PFSK-1 (cell line): ENCODE measurements at regions not wholly inside any gene's neighbourhood (a gene's known extent, or its start where the extent isn't known, plus 50 kb on each side); places are given as distances from the start of the nearest gene placed in this dataset.

Source experiments
- FOXP2 ChIP-seq: optimal IDR thresholded peaks from 2 replicates; pipeline ENCODE3; 2011; ENCODE audit warnings: borderline replicate concordance, control low read depth, inconsistent platforms; ENCODE audit not compliant: insufficient read depth; ENCODE audit errors: extremely low read length, extremely low read depth
- POLR2AphosphoS5 ChIP-seq: IDR thresholded peaks from 2 replicates; pipeline ENCODE4 v1.6.1; 2012; ENCODE audit warnings: low read depth, mild to moderate bottlenecking, control low read depth, low read length, moderate library complexity
- SIN3A ChIP-seq: IDR thresholded peaks from 2 replicates; pipeline ENCODE4 v1.6.1; 2012; ENCODE audit warnings: mild to moderate bottlenecking, low read length, moderate library complexity, borderline replicate concordance; ENCODE audit not compliant: insufficient read depth
- TAF1 ChIP-seq: IDR thresholded peaks from 2 replicates; pipeline ENCODE4 v1.6.1; 2012; ENCODE audit warnings: low read length, control low read depth, borderline replicate concordance; ENCODE audit not compliant: insufficient read depth
- TF ChIP-seq, protein P1 (sequence below), 2 experiments: IDR thresholded peaks; 2 replicates each; pipeline versions ENCODE4 v1.6.1 to v1.8.0; 2011 to 2012; ENCODE audit warnings: low read depth in 2 of 2, low read length in 2 of 2, control low read depth in 1 of 2, inconsistent platforms in 1 of 2, mild to moderate bottlenecking in 1 of 2, moderate library complexity in 1 of 2; ENCODE audit not compliant: insufficient read depth in 1 of 2

DNA sequence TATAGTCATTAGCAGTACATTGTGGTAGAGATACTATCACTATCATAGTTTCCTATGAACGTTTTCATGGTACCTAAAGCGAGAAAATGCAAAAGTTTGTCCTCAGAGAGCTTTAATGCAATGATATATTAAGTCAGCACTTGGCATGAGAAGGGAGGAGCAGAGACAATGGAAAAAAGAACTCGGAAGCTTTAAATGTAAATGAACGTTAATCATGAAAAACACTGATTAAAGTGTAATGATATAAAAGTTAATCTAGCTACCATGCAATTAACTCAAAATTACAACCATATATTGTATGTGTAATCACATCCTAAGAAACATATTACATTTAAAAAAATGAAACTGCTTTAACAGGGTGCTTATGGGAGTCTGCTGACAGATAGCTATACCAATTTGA lies 282.7 kb downstream of the HDGFL1 start:
- TF ChIP-seq, protein P1, sequence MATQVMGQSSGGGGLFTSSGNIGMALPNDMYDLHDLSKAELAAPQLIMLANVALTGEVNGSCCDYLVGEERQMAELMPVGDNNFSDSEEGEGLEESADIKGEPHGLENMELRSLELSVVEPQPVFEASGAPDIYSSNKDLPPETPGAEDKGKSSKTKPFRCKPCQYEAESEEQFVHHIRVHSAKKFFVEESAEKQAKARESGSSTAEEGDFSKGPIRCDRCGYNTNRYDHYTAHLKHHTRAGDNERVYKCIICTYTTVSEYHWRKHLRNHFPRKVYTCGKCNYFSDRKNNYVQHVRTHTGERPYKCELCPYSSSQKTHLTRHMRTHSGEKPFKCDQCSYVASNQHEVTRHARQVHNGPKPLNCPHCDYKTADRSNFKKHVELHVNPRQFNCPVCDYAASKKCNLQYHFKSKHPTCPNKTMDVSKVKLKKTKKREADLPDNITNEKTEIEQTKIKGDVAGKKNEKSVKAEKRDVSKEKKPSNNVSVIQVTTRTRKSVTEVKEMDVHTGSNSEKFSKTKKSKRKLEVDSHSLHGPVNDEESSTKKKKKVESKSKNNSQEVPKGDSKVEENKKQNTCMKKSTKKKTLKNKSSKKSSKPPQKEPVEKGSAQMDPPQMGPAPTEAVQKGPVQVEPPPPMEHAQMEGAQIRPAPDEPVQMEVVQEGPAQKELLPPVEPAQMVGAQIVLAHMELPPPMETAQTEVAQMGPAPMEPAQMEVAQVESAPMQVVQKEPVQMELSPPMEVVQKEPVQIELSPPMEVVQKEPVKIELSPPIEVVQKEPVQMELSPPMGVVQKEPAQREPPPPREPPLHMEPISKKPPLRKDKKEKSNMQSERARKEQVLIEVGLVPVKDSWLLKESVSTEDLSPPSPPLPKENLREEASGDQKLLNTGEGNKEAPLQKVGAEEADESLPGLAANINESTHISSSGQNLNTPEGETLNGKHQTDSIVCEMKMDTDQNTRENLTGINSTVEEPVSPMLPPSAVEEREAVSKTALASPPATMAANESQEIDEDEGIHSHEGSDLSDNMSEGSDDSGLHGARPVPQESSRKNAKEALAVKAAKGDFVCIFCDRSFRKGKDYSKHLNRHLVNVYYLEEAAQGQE (IDR thresholded peaks at IDR 0.05; ENCODE audit: insufficient read depth in 1 of 2, low read depth in 2 of 2, low read length in 2 of 2): no peak
- TF ChIP-seq SIN3A (no peak), POLR2AphosphoS5 (no peak), TAF1 (no peak), FOXP2 (no peak)

DNA sequence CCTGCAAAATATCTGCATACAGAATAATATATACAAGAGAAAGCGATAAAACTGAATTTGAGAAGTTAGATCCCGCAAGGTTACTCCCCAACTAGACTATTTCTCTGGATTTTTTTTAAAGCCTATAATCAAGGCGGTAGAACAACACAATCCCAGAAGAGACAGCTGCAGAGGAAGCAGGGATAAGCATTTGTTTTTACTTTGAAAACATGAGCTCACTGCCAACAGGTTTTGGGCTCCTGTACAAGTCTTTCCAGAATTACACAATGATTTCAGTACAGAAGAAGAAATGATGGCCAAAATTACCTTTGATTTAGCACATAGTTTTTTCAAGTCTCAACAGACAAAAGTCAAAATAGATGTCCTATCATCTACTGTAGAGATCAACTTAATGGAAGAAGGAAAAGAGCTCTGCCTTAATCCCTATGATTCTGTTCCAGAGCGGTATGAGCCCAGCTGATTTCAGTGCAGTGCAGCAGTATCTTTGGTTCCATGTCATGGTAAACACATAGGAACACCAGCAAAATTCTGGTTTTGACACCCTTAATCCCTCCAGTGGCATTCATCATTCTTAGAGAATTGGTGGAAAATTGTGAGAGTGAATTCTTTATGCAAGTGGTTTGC lies 304.3 kb downstream of the HDGFL1 start:
- TF ChIP-seq SIN3A (no peak), FOXP2 (no peak), POLR2AphosphoS5 (no peak), TAF1 (no peak)
- TF ChIP-seq, protein P1 (IDR thresholded peaks at IDR 0.05; ENCODE audit: insufficient read depth in 1 of 2, low read depth in 2 of 2, low read length in 2 of 2): no peak

DNA sequence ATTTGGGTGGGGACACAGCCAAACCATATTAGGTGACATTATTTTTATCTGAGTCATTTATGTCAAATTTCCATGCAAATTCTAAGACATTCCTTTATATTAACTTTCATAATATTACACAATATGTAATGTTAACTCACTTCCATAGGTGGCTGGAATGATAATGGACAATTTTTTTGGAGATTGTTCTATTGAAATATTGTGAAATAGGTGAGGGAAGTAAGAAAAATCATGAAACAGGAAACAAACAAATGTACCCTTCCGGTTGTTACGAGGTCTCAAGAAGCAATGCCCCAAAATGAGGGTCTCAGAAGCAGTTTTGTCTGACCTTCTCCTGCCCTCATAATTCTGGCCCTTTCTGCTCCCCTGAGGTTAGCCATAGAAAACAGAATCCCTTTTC lies 306.5 kb downstream of the HDGFL1 start:
- TF ChIP-seq TAF1: no peak

DNA sequence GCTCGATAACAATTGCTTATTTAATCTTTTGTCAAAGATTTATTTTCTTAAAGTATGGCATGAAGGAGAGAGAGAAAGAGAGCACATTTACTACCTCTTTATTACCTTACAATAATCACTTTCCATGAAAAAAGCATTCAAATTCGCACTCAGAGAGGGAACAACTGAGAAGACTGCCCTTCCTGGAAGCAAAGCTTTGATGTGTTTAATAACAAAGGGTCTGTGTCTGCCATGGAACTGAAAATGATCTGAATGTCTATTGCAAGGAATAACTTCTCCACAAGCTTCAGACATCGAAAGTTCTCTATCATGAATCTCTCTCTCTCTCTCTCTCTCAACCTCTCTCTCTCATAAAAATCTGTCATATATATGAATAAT lies 308.9 kb downstream of the HDGFL1 start:
- TF ChIP-seq POLR2AphosphoS5: no peak
- no peak for TF ChIP-seq TAF1
- TF ChIP-seq, protein P1 (IDR thresholded peaks at IDR 0.05; ENCODE audit: insufficient read depth in 1 of 2, low read depth in 2 of 2, low read length in 2 of 2): no peak
- no peak for TF ChIP-seq SIN3A
- no peak for TF ChIP-seq FOXP2

DNA sequence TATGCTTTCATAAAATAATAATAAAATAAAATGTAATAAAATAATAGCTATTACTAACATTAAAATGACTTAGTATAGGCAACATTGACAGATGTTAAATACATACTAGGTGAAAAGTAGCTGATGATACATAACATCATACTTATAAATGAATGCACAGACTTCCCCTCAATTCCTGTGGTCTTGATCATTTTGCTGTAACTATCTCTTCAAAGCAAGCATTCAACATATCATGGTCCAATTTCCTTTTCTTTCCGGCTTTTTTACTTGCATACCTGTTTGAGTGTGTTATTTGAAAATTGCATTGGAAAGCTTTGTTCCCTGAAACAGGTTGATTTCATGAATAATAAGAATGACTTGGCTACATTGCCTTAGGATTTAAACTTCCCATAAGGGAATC lies 309.3 kb downstream of the HDGFL1 start:
- no peak for TF ChIP-seq TAF1
- TF ChIP-seq FOXP2: no peak
- TF ChIP-seq SIN3A: no peak
- TF ChIP-seq, protein P1 (IDR thresholded peaks at IDR 0.05; ENCODE audit: insufficient read depth in 1 of 2, low read depth in 2 of 2, low read length in 2 of 2): no peak
- TF ChIP-seq POLR2AphosphoS5: no peak
